ENCODE measurements at regions not wholly inside any gene's neighbourhood (a gene's known extent, or its start where the extent isn't known, plus 50 kb on each side); places are given as distances from the start of the nearest gene placed in this dataset.
"Not testable (repeated sequence)": the region's sequence is repeated elsewhere in the genome, so short reads cannot be mapped to it uniquely, and the experiment has no call there.

DNA sequence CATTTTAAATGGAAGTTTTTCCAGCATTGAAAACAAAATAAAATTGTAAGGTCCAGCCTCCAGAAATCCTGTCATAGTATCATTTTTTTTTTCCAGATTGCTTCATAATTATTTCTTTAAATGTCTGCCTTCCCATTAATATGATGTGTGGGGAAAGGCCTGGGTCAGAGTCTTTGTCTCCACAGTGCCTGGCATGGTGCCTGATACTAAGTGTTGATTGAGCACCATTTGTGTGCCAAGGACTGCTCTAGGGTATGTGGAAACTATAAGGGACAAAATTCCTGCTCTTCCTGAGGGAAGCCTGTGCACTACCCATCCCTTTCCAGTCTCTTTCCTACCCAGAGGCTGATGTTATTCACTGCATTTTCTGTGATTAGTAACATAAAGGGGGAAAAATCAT lies 53.1 kb upstream of the BEND4 start:
- Mint-ChIP-seq H3K4me1 (ENCODE audit: low read depth) (no peaks in the 10 kb centered on the region), H3K27me3 (no peaks in the 10 kb centered on the region), H3K36me3 (ENCODE audit: low read depth) (no peaks in the 10 kb centered on the region), H3K4me3 (no peak overlapping the region), H3K9me3 (no peaks in the 10 kb centered on the region), H3K27ac (no peak overlapping the region)
- intact Hi-C loops (cut with micrococcal nuclease), result no loop called here

DNA sequence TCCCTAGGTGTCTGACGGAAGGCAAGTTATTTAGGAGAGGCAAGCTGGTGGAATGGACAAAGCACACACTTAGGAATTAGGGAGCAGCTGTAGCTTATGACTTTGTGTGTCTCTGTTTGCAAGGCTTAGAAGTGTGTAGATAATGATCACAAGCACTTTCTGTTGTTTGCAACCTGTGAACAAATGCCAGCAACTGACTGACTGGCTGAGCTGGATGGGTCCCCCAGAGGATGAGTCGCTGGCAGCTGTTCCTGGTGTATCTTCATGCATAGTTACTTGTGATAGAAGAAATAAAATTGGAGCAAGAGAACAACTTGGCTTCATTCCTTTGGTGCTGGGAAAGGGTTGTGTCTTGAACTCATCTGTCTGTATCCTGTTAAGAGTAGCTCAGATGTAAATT lies 64.2 kb upstream of the BEND4 start:
- H3K27ac Mint-ChIP-seq, result no peak overlapping the region
- no peaks in the 10 kb centered on the region for H3K27me3 Mint-ChIP-seq
- intact Hi-C loops (cut with micrococcal nuclease), result no loop called here
- no peak overlapping the region for H3K4me3 Mint-ChIP-seq
- no peaks in the 10 kb centered on the region for H3K9me3 Mint-ChIP-seq
- H3K36me3 Mint-ChIP-seq (ENCODE audit: low read depth), result no peaks in the 10 kb centered on the region
- no peaks in the 10 kb centered on the region for H3K4me1 Mint-ChIP-seq (ENCODE audit: low read depth)

DNA sequence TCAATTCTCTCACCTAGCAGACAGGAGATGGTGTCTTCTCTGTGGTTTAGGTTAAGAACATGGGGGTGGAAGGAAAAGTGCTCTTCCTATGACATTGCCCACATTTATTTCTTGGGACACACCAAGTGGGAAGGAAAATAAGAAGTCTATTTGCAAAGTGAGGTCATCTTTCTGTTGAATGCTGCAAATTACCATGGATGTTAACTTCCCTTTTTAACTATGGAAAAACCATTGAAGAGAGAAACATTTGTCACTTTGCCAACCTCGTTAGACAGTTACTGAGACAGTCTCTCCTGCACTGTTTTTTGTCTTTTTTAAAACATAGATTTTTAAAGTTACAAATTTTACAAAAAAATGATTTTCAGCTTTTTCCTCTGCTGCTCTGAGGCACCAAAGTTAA lies 72.8 kb upstream of the BEND4 start:
- intact Hi-C loops (cut with micrococcal nuclease), result no loop called here
- H3K27ac Mint-ChIP-seq, result no peak overlapping the region
- no peaks in the 10 kb centered on the region for H3K9me3 Mint-ChIP-seq
- H3K4me1 Mint-ChIP-seq (ENCODE audit: low read depth), result no peaks in the 10 kb centered on the region
- H3K4me3 Mint-ChIP-seq, result no peak overlapping the region
- no peaks in the 10 kb centered on the region for H3K36me3 Mint-ChIP-seq (ENCODE audit: low read depth)
- no peaks in the 10 kb centered on the region for H3K27me3 Mint-ChIP-seq

DNA sequence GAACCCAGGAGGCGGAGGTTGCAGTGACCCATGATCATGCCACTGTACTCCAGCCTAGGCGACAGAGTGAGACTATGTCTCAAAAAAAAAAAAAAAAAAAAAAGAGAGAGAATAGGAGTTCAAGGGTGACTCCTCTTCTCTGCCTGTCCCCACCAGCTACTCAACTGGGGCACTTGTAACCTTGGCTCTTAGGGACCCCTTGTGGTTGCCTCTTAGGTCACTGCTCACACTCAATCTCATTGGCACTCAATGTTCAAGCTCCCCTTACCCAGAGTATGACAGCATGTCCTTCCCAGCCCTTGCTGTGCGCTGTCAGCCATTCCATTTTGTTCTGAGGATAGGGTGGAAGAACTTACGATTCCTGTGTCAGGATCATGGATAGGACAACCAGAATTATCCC lies 82.4 kb upstream of the BEND4 start:
- no peaks in the 10 kb centered on the region for H3K9me3 Mint-ChIP-seq
- H3K4me3 Mint-ChIP-seq, result no peak overlapping the region
- no peaks in the 10 kb centered on the region for H3K27me3 Mint-ChIP-seq
- no peaks in the 10 kb centered on the region for H3K4me1 Mint-ChIP-seq (ENCODE audit: low read depth)
- intact Hi-C loops (cut with micrococcal nuclease), result no loop called here
- no peak overlapping the region for H3K27ac Mint-ChIP-seq
- H3K36me3 Mint-ChIP-seq (ENCODE audit: low read depth), result no peaks in the 10 kb centered on the region

DNA sequence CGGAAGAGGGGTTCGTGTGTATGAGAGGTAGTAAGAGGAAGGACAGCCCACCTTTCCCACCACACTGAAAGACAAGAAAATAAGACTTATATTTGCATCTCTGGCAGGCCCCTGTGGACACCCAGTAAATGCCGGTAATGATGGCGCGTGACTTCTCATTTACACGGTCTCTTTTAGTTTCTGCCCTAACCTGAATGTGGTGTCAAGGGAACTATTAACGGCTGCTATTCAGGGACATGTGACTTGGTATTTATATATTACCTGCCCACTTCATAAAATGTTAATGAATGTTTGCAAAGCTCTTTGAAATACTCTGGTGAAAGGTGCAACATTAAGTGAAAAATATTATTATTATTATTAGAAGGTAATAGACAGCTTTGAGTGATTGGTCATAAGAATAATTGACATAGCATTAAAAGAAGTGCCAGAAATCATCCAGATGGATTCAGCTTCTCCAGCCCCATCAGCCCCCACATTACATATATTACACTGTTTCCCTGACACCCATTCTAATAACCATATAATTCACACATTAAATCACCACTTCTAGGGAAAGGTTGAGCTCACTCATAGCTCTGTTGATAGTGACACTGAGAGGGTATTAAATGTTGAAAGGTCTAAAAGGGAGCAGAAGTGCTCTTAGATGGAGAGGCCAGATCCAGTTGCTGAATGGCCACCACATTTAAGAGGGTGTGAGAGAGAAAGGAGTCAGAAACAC lies 83.0 kb upstream of the BEND4 start:
- Mint-ChIP-seq H3K4me3 (no peak overlapping the region), H3K27ac (no peak overlapping the region), H3K9me3 (no peaks in the 10 kb centered on the region), H3K4me1 (ENCODE audit: low read depth) (no peaks in the 10 kb centered on the region), H3K36me3 (ENCODE audit: low read depth) (no peaks in the 10 kb centered on the region), H3K27me3 (no peaks in the 10 kb centered on the region)
- intact Hi-C loops (cut with micrococcal nuclease), result no loop called here

DNA sequence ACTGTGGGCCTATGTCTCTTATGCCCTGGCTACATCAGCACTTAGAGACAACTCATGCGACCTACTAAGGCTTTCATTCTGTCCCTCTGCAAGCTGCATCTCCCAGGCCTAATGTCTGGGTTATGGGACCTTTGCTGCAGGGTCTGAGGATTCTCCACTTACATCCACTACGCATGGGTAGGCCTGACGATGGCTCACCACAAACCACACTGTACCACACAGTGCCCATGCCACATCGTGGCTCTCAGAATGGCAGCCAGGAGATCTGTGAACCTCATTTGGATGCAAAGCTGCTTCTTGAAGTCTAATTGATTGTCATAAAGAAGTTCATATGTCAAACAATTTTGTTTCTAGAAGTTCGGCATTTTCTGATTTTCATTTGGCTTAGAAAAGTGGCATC lies 84.6 kb upstream of the BEND4 start:
- Mint-ChIP-seq H3K4me3 (no peak overlapping the region), H3K9me3 (no peaks in the 10 kb centered on the region), H3K27me3 (no peaks in the 10 kb centered on the region), H3K36me3 (ENCODE audit: low read depth) (no peaks in the 10 kb centered on the region), H3K27ac (no peak overlapping the region), H3K4me1 (ENCODE audit: low read depth) (no peaks in the 10 kb centered on the region)
- intact Hi-C loops (cut with micrococcal nuclease), result no loop called here

DNA sequence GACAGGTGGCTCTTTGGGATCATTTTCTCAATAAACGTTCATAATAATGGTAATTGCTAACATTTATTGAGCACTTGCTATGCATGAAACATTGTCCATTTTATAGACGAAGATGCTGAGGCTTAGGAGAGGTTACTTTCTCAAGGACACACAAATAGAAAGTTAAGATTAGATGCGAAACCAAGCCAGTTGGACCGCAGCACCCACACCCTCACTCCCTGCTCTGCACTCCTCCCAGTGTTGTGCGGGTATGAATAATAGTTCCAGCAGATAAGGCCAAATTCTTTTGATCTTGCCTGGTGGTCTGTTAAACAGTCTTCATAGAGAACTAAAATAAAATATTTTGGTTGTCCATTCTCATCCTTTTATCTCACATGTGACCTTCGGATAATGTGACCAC lies 85.0 kb upstream of the BEND4 start:
- Mint-ChIP-seq H3K27me3 (no peaks in the 10 kb centered on the region), H3K4me3 (no peak overlapping the region), H3K27ac (no peak overlapping the region), H3K4me1 (ENCODE audit: low read depth) (no peaks in the 10 kb centered on the region), H3K9me3 (no peaks in the 10 kb centered on the region), H3K36me3 (ENCODE audit: low read depth) (no peaks in the 10 kb centered on the region)
- intact Hi-C loops (cut with micrococcal nuclease), result no loop called here

DNA sequence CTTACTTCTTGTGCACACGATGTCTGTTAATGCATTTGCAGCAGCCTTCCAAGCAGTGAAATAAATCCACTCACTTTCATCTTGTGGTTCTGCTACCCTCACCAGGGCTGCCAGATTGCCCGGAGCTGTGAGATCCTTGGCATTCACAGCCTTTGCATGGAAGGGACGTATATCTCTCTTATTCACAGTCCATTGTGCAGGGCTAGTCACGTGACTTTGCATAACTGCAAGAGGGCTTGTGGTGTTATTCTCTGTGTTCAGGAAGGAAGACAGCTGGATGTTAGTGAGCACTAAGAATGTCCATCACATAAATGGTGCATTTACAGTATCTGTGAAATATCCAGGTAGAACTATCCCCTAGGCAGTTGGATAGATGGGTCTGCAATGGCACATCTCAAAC lies 96.5 kb upstream of the BEND4 start:
- no peaks in the 10 kb centered on the region for H3K4me1 Mint-ChIP-seq (ENCODE audit: low read depth)
- H3K4me3 Mint-ChIP-seq, result no peak overlapping the region
- no peaks in the 10 kb centered on the region for H3K9me3 Mint-ChIP-seq
- no peaks in the 10 kb centered on the region for H3K36me3 Mint-ChIP-seq (ENCODE audit: low read depth)
- intact Hi-C loops (cut with micrococcal nuclease), result no loop called here
- H3K27me3 Mint-ChIP-seq, result no peaks in the 10 kb centered on the region
- H3K27ac Mint-ChIP-seq, result no peak overlapping the region

DNA sequence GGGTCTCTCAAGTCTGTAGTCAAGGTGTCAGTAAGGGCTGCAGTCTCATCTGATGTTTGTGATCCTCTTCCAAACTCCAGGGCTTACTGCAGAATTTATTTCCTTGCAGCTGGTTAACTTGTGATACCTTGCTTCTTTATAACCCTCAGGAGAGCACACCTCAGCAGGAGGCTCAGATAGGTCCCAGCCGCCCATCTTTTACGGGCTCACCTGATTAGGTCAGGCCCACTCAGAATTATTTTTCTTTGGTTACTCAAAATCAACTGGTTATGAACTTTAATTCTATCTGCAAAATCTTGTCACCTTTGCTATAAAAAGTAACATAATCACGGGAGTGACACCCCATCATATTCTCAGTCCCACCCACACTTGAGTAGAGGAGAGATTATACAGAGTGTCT lies 99.9 kb upstream of the BEND4 start:
- H3K27me3 Mint-ChIP-seq, result no peaks in the 10 kb centered on the region
- no peaks in the 10 kb centered on the region for H3K4me1 Mint-ChIP-seq (ENCODE audit: low read depth)
- H3K36me3 Mint-ChIP-seq (ENCODE audit: low read depth), result no peaks in the 10 kb centered on the region
- no peaks in the 10 kb centered on the region for H3K9me3 Mint-ChIP-seq
- intact Hi-C loops (cut with micrococcal nuclease), result no loop called here
- no peak overlapping the region for H3K4me3 Mint-ChIP-seq
- no peak overlapping the region for H3K27ac Mint-ChIP-seq

DNA sequence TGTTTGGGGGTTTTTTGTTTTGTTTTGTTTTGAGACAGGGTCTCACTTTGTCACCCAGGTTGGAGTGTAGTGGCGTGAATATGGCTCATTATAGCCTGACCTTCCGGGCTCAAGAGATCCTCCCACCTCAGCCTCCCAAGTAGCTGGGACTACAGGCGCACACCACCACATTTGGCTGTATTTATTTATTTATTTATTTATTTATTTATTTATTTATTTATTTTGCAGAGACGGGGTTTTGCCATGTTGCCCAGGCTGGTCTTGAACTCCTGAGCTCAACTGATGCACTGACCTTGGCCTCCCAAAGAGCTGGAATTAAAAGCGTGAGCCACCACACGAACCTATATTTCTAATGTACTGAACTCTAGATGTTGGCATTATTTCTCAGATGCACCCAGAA lies 105.2 kb upstream of the BEND4 start:
- H3K27me3 Mint-ChIP-seq; H3K27ac Mint-ChIP-seq; intact Hi-C loops (cut with micrococcal nuclease): not testable (repeated sequence)

DNA sequence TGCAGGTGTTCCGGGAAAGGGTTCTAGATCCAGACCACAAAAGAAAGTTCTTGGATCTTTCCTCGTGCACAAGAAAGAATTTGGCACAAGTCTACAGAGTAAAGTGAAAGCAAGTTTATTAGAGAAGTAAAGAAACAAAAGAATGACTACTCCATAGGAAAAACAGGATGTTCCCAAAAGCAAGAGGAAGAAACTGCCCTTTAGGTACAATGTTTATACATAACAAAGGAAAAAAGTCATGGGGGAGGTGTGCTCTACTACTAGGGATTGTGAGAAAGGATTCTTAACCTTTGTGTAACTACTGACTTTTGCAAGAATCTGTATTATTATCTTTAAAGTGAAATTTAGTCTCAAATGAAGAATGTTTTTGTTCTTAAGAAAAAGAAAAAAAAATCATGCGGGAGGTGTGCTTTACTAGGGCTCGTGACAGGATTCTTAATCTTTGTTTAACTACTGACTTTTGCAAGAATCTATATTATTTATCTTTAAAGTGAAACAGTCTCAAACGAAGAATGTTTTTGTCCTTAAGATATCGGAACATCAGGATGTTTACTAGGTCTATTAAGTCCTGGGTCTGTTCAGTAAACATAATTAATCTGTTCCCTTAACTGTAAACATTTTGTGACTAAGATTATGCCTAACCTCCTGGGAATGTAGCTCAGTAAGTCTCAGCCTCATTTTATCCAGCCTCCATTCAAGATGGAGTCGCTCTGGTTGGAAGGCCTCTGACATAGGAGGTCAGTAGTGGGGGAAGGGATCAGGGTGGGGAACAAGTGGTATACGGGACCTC lies 110.4 kb upstream of the BEND4 start:
- Mint-ChIP-seq H3K27ac (no peak overlapping the region), H3K36me3 (ENCODE audit: low read depth) (no peaks in the 10 kb centered on the region), H3K27me3 (no peaks in the 10 kb centered on the region), H3K4me1 (ENCODE audit: low read depth) (no peaks in the 10 kb centered on the region), H3K4me3 (no peak overlapping the region), H3K9me3 (no peaks in the 10 kb centered on the region)
- intact Hi-C loops (cut with micrococcal nuclease), result no loop called here

More for the DNA sequence above, 105.2 kb upstream of the BEND4 start:
- not testable (repeated sequence) for H3K4me1 Mint-ChIP-seq (ENCODE audit: low read depth); H3K36me3 Mint-ChIP-seq (ENCODE audit: low read depth); H3K9me3 Mint-ChIP-seq; H3K4me3 Mint-ChIP-seq

DNA sequence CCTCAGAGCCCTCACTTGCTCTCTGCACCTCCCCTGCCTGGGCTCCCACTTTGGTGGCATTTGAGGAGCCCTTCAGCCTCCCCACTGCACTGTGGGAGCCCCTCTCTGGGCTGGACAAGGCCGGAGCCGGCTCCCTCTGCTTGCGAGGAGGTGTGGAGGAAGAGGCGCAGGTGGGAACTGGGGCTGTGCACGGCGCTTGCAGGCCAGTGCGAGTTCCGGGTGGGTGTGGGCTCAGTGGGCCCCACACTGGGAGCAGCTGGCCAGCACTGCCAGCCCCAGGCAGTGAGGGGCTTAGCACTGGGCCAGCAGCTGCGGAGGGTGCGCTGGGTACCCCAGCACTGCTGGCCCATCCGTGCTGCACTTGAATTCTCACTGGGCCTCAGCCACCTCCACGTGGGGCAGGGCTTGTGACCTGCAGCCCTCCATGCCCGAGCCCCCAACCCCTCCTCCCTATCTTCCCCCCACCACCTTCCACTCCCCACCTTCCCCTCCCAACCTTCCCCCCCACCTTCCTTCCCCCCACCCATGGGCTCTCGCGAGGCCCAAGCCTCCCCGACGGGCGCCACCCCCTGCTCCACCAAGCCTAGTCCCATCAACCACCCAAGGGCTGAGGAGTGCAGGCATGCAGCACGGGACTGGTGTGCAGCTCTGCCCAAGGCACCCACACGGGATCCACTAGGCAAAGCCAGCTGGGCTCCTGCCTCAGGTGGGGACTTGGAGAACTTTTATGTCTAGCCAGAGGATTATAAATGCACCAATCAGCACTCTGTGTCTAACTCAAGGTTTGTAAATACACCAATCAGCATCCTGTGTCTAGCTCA lies 113.5 kb upstream of the BEND4 start:
- Mint-ChIP-seq H3K4me1 (ENCODE audit: low read depth) (no peaks in the 10 kb centered on the region), H3K4me3 (no peak overlapping the region), H3K27ac (no peak overlapping the region), H3K36me3 (ENCODE audit: low read depth) (no peaks in the 10 kb centered on the region), H3K27me3 (no peaks in the 10 kb centered on the region), H3K9me3 (no peaks in the 10 kb centered on the region)
- intact Hi-C loops (cut with micrococcal nuclease), result no loop called here

DNA sequence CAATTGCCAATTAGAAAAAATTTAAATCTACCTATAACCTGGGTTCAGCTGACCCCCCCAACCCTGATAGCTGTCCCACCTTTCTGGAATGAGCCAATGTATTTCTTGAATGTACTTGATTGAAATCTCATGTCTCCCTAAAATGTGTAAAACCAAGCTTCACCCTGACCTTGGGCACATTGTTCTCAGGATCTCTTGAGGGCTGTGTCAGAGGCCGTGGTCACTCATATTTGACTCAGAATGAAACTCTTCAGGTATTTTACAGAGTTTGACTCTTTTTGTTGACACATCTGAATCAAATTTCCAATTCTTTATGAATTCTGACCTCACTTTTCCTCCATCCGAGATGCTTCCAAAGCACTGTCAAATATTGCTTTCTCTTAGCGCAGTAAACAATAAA lies 115.3 kb upstream of the BEND4 start:
- H3K36me3 Mint-ChIP-seq (ENCODE audit: low read depth), result no peaks in the 10 kb centered on the region
- H3K4me1 Mint-ChIP-seq (ENCODE audit: low read depth), result no peaks in the 10 kb centered on the region
- intact Hi-C loops (cut with micrococcal nuclease), result no loop called here
- no peak overlapping the region for H3K4me3 Mint-ChIP-seq
- no peak overlapping the region for H3K27ac Mint-ChIP-seq
- H3K9me3 Mint-ChIP-seq, result no peaks in the 10 kb centered on the region
- no peaks in the 10 kb centered on the region for H3K27me3 Mint-ChIP-seq

DNA sequence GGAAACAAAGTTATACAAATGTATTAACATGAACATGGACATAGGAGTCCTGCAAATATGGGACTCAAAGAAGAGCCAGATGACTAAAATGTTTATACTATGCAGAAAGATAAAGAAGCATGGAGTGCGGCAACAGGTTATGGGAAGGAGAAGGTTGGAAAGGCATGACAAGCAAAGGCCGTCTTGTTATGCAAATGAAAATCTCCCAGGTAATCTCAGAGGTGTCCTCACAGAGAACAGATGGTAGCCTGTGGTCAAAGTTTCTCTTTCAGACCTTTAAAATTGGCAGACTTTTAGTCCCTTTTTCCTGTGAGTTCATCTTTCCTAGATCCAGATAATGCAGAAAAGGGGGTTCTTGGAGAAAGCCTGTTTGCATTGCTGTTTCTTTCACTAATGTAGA lies 116.4 kb upstream of the BEND4 start:
- Mint-ChIP-seq H3K9me3 (no peaks in the 10 kb centered on the region), H3K4me1 (ENCODE audit: low read depth) (no peaks in the 10 kb centered on the region), H3K4me3 (no peak overlapping the region), H3K27ac (no peak overlapping the region), H3K27me3 (no peaks in the 10 kb centered on the region), H3K36me3 (ENCODE audit: low read depth) (no peaks in the 10 kb centered on the region)
- intact Hi-C loops (cut with micrococcal nuclease), result no loop called here

Data from dendritic cell treated with granulocyte-macrophage colony-stimulating factor and Interleukin-4, amounts not matched to agents 40 ng/mL and 50 ng/mL, for 4 days (primary cell).